Endothelial cell of hepatic sinusoid (primary cell): ENCODE measurements at regions not wholly inside any gene's neighbourhood (a gene's known extent, or its start where the extent isn't known, plus 50 kb on each side); places are given as distances from the start of the nearest gene placed in this dataset.

Experiments
- in situ Hi-C: cut with HindIII; loops from 2 replicates; pipeline ENCODE4 v1.10.0; 2017; ENCODE audit warnings: low sequenced_read_pairs

- in situ Hi-C loops: no loop called here
These were observed 153.1 kb downstream of the PCDH17 start for GRCh38 chr13:57784633-57785032.

GRCh38 chr13:57787058-57787791, 155.7 kb downstream of the PCDH17 start:
- in situ Hi-C loops: no loop called here

GRCh38 chr13:57799624-57800023, 168.1 kb downstream of the PCDH17 start:
- in situ Hi-C loops: no loop called here

GRCh38 chr13:57813651-57814050, 182.1 kb downstream of the PCDH17 start:
- in situ Hi-C loops: no loop called here

- in situ Hi-C loops: no loop called here
These were observed 184.1 kb downstream of the PCDH17 start for GRCh38 chr13:57815600-57815999.

GRCh38 chr13:57820924-57821323, 189.4 kb downstream of the PCDH17 start:
- in situ Hi-C loops: no loop called here

- in situ Hi-C loops: no loop called here
These were observed 192.2 kb downstream of the PCDH17 start for GRCh38 chr13:57823704-57824103.

GRCh38 chr13:57824121-57824520, 192.6 kb downstream of the PCDH17 start:
- in situ Hi-C loops: no loop called here

GRCh38 chr13:57825066-57825465, 193.5 kb downstream of the PCDH17 start:
- in situ Hi-C loops: no loop called here

GRCh38 chr13:57829496-57829895, 198.0 kb downstream of the PCDH17 start:
- in situ Hi-C loops: no loop called here

GRCh38 chr13:57832187-57832586, 200.6 kb downstream of the PCDH17 start:
- in situ Hi-C loops: no loop called here

- in situ Hi-C loops: no loop called here
These were observed 206.3 kb downstream of the PCDH17 start for GRCh38 chr13:57837801-57838200.

- in situ Hi-C loops: no loop called here
These were observed 212.0 kb downstream of the PCDH17 start for GRCh38 chr13:57843521-57843920.

GRCh38 chr13:57846600-57847173, 215.1 kb downstream of the PCDH17 start:
- in situ Hi-C loops: no loop called here

- in situ Hi-C loops: no loop called here
These were observed 226.4 kb downstream of the PCDH17 start for GRCh38 chr13:57857945-57858344.

GRCh38 chr13:57858376-57858775, 226.8 kb downstream of the PCDH17 start:
- in situ Hi-C loops: no loop called here

GRCh38 chr13:57862879-57863278, 231.3 kb downstream of the PCDH17 start:
- in situ Hi-C loops: no loop called here

- in situ Hi-C loops: no loop called here
These were observed 234.2 kb downstream of the PCDH17 start for GRCh38 chr13:57865600-57866294.

GRCh38 chr13:57874530-57874929, 243.0 kb downstream of the PCDH17 start:
- in situ Hi-C loops: no loop called here

- in situ Hi-C loops: no loop called here
These were observed 246.1 kb downstream of the PCDH17 start for GRCh38 chr13:57877601-57878000.

- in situ Hi-C loops: no loop called here
These were observed 246.7 kb downstream of the PCDH17 start for GRCh38 chr13:57878291-57878690.

- in situ Hi-C loops: no loop called here
These were observed 265.7 kb downstream of the PCDH17 start for GRCh38 chr13:57897225-57897624.
